Panc1 (cell line): ENCODE measurements at regions not wholly inside any gene's neighbourhood (a gene's known extent, or its start where the extent isn't known, plus 50 kb on each side); places are given as distances from the start of the nearest gene placed in this dataset.

Source experiments
- ATAC-seq: fragments of 200-7000 bp; cut with Tn5 transposase; 2 replicates; pipeline ENCODE4 v1.9.1; 2020; ENCODE audit warnings: mild to moderate bottlenecking, moderate library complexity
- BruUV-seq: library from RNA; stranded (reverse); fragments of 400-500 nt; replicated peaks from 2 replicates; lab custom pipeline; 2021; lab: Mats Ljungman, UMichigan
- CTCF ChIA-PET: fragments of 300-600 bp; sonication (Branson Sonifier 250); formaldehyde crosslinking; loops from one replicate; lab custom pipeline; 2022; ENCODE audit warnings: antibody characterized with exemption; lab: Charles Lee
- POLR2A ChIA-PET: fragments of 300-600 bp; sonication (Branson Sonifier 250); formaldehyde crosslinking; loops from one replicate; lab custom pipeline; 2022; ENCODE audit warnings: antibody characterized with exemption; lab: Charles Lee
- DNase-seq: peaks from one replicate; pipeline ENCODE4 v3.0.0-alpha.2; 2010; ENCODE audit warnings: low read depth, low spot score
- H3K27ac ChIP-seq: 2 replicates; pipeline ENCODE4 v1.5.1; 2011; ENCODE audit warnings: mild to moderate bottlenecking, low read length, inconsistent platforms
- H3K27me3 ChIP-seq: fragments of 200-500 bp; sonication (Bioruptor generic); 2 replicates; pipeline ENCODE4 v1.6.0; 2014; ENCODE audit warnings: low read length, inconsistent platforms; ENCODE audit not compliant: control insufficient read depth, insufficient read depth
- H3K36me3 ChIP-seq: fragments of 200-500 bp; sonication (Bioruptor generic); 2 replicates; pipeline ENCODE4 v1.5.1; 2014; ENCODE audit warnings: inconsistent platforms, mild to moderate bottlenecking, low read length, moderate library complexity; ENCODE audit not compliant: control insufficient read depth, insufficient read depth
- H3K4me1 ChIP-seq: 2 replicates; pipeline ENCODE4 v1.5.1; 2011; ENCODE audit warnings: inconsistent platforms, mild to moderate bottlenecking, low read length, moderate library complexity; ENCODE audit not compliant: control insufficient read depth, insufficient read depth
- H3K4me3 ChIP-seq, 2 experiments: 2 replicates each; pipeline ENCODE4 v1.5.1; 2011 to 2012; ENCODE audit warnings: low read depth in 2 of 2, low read length in 2 of 2, mild to moderate bottlenecking in 2 of 2, inconsistent platforms in 1 of 2, moderate library complexity in 1 of 2
- H3K9me3 ChIP-seq: fragments of 200-500 bp; sonication (Bioruptor generic); 2 replicates; pipeline ENCODE4 v1.5.1; 2014; ENCODE audit warnings: low read depth, mild to moderate bottlenecking, inconsistent platforms, low read length, moderate library complexity; ENCODE audit not compliant: control insufficient read depth, insufficient read depth
- CTCF ChIP-seq: fragments of 450-650 bp; IDR thresholded peaks from 2 replicates; pipeline ENCODE4 v1.5.1; 2017; ENCODE audit warnings: mild to moderate bottlenecking
- POLR2AphosphoS5 ChIP-seq: IDR thresholded peaks from 2 replicates; pipeline ENCODE4 v1.6.1; 2012; ENCODE audit warnings: mild to moderate bottlenecking, low read depth, low read length, moderate library complexity
- REST ChIP-seq, 2 experiments: IDR thresholded peaks; 2 replicates each; pipeline ENCODE4 v1.6.1; 2011 to 2012; ENCODE audit warnings: low read depth in 2 of 2, control low read depth in 1 of 2, low read length in 1 of 2, mild to moderate bottlenecking in 1 of 2, moderate library complexity in 1 of 2; ENCODE audit not compliant: insufficient read depth in 1 of 2
- SIN3A ChIP-seq: IDR thresholded peaks from 2 replicates; pipeline ENCODE4 v1.6.1; 2012; ENCODE audit warnings: low read depth, mild to moderate bottlenecking, low read length, moderate library complexity, borderline replicate concordance; ENCODE audit not compliant: insufficient read depth
- TCF7L2 ChIP-seq: IDR thresholded peaks from 2 replicates; pipeline ENCODE4 v1.6.1; 2011; ENCODE audit warnings: mild to moderate bottlenecking, low read depth, low read length, inconsistent platforms
- in situ Hi-C: cut with HindIII; loops from 2 replicates; pipeline ENCODE4 v1.10.0; 2016; ENCODE audit warnings: low sequenced_read_pairs, low pct_unique_long_range_greater_than_20kb
- intact Hi-C: fragments of 100-400 bp; cut with micrococcal nuclease; formaldehyde crosslinking; loops from one replicate; pipeline ENCODE4 v1.10.0; 2022; ENCODE audit not compliant: unreplicated experiment

- Histone ChIP-seq H3K27me3 (no peaks in the 10 kb centered on the region), H3K4me3 (no peak overlapping the region), H3K9me3 (no peaks in the 10 kb centered on the region), H3K4me1 (no peaks in the 10 kb centered on the region), H3K36me3 (no peaks in the 10 kb centered on the region), H3K27ac (no peak overlapping the region)
- no TSS peak for BruUV-seq
- ChIA-PET POLR2A (no interaction called here), CTCF (interaction anchor here (0.7 kb wide), 1 partner anchor 177 kb away, joined by 4 read pairs; no protein-coding TSS in a partner anchor)
- no peak for DNase-seq
- ATAC-seq = no peak
- intact Hi-C loops (no loop called here), in situ Hi-C loops (no loop called here)
- TF ChIP-seq SIN3A (no peak), REST (IDR thresholded peaks at IDR 0.05; ENCODE audit: insufficient read depth in 1 of 2, low read depth in 2 of 2, low read length in 1 of 2) (no peak), POLR2AphosphoS5 (no peak), CTCF (no peak), TCF7L2 (no peak)
Observed at GRCh38 chr1:188958461-188959115, 1519.1 kb downstream of the BRINP3 start.

DNA sequence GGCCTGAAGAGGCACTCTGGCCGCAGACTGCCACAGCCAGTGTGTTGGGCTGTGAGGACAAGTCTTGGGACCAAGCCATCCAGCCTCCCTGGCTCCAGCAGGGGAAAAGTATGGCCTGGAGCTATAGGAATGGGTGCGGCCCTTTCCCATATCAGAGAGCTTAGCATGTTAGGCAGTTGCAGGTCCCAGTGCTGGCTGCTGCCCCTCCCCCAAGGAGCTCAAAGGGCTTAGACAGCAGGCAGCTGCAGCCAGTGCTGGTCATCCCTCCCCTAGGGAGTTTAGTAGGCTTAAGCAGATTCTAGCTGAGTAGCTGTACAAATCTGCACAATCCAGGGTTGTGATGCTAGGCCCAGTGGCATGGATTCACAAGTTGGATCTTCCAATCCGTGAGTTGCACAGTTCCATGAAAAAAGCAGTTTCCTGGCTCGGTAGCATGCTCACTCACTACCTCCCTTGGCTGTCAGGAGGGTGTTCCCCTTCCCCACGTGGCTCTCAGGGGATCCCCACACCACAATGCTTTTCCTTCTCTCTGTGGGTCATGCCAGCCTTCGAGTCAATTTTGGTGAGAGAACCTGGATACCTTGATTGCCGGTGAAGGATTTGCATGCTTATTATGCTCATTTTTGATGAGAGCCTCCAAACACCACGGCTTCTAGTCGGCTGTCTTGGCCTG lies 1490.8 kb downstream of the BRINP3 start:
- no peaks in the 10 kb centered on the region for H3K4me1 ChIP-seq
- no TSS peak for BruUV-seq
- no peak overlapping the region for H3K27ac ChIP-seq
- intact Hi-C loops (no loop called here), in situ Hi-C loops (no loop called here)
- no peaks in the 10 kb centered on the region for H3K9me3 ChIP-seq
- TF ChIP-seq REST (IDR thresholded peaks at IDR 0.05; ENCODE audit: insufficient read depth in 1 of 2, low read depth in 2 of 2, low read length in 1 of 2) = no peak
- no peak for TF ChIP-seq TCF7L2
- TF ChIP-seq POLR2AphosphoS5 = no peak
- no peak for TF ChIP-seq SIN3A
- TF ChIP-seq CTCF = no peak
- no peak overlapping the region for H3K4me3 ChIP-seq
- ChIA-PET CTCF (no interaction called here), POLR2A (no interaction called here)
- no peaks in the 10 kb centered on the region for H3K27me3 ChIP-seq
- no peaks in the 10 kb centered on the region for H3K36me3 ChIP-seq
- DNase-seq = no peak
- ATAC-seq = no peak
